ENCODE measurements at regions not wholly inside any gene's neighbourhood (a gene's known extent, or its start where the extent isn't known, plus 50 kb on each side); places are given as distances from the start of the nearest gene placed in this dataset.

GRCh38 chr16:79287424-79287917 lies 313.1 kb downstream of the MAF start:
- no peak overlapping the region for H3K4me3 ChIP-seq (ENCODE audit: low read depth, low read length)
- DNase-seq (ENCODE audit: low read depth, low spot score) = no peak
- TF ChIP-seq CTCF (IDR thresholded peaks at IDR 0.05; ENCODE audit: low read depth, low read length) = no peak
- in situ Hi-C loops (cut with HindIII; ENCODE audit: low sequenced_read_pairs) = no loop called here

- in situ Hi-C loops (cut with HindIII; ENCODE audit: low sequenced_read_pairs) = no loop called here
- H3K4me3 ChIP-seq (ENCODE audit: low read depth, low read length) = no peak overlapping the region
- DNase-seq (ENCODE audit: low read depth, low spot score) = no peak
- no peak for TF ChIP-seq CTCF (IDR thresholded peaks at IDR 0.05; ENCODE audit: low read depth, low read length)
Observed at GRCh38 chr16:79286646-79287423, 313.7 kb downstream of the MAF start.

GRCh38 chr16:79284766-79285165 lies 315.8 kb downstream of the MAF start:
- H3K4me3 ChIP-seq (ENCODE audit: low read depth, low read length) = no peak overlapping the region
- in situ Hi-C loops (cut with HindIII; ENCODE audit: low sequenced_read_pairs) = no loop called here
- no peak for TF ChIP-seq CTCF (IDR thresholded peaks at IDR 0.05; ENCODE audit: low read depth, low read length)
- no peak for DNase-seq (ENCODE audit: low read depth, low spot score)

GRCh38 chr16:79283578-79283977 lies 317.0 kb downstream of the MAF start:
- in situ Hi-C loops (cut with HindIII; ENCODE audit: low sequenced_read_pairs) = no loop called here
- no peak for DNase-seq (ENCODE audit: low read depth, low spot score)
- no peak overlapping the region for H3K4me3 ChIP-seq (ENCODE audit: low read depth, low read length)
- TF ChIP-seq CTCF (IDR thresholded peaks at IDR 0.05; ENCODE audit: low read depth, low read length) = no peak

- H3K4me3 ChIP-seq (ENCODE audit: low read depth, low read length) = no peak overlapping the region
- DNase-seq (ENCODE audit: low read depth, low spot score) = no peak
- in situ Hi-C loops (cut with HindIII; ENCODE audit: low sequenced_read_pairs) = no loop called here
- TF ChIP-seq CTCF (IDR thresholded peaks at IDR 0.05; ENCODE audit: low read depth, low read length) = no peak
Observed at GRCh38 chr16:79282806-79283205, 317.7 kb downstream of the MAF start.

GRCh38 chr16:79278506-79278905 lies 322.0 kb downstream of the MAF start:
- no peak overlapping the region for H3K4me3 ChIP-seq (ENCODE audit: low read depth, low read length)
- no peak for TF ChIP-seq CTCF (IDR thresholded peaks at IDR 0.05; ENCODE audit: low read depth, low read length)
- in situ Hi-C loops (cut with HindIII; ENCODE audit: low sequenced_read_pairs) = no loop called here
- DNase-seq (ENCODE audit: low read depth, low spot score) = no peak
